A549 (cell line): ENCODE measurements at regions not wholly inside any gene's neighbourhood (a gene's known extent, or its start where the extent isn't known, plus 50 kb on each side); places are given as distances from the start of the nearest gene placed in this dataset.

Experiments used
- ATAC-seq, 2 experiments: fragments of 200-7000 bp in 1 of 2; fragments of >200 bp in 1 of 2; cut with Nextera tagmentation in 1 of 2; cut with Tn5 transposase in 1 of 2; 3 replicates each; pipeline versions ENCODE4 v1.8.0 to v1.9.1; 2018 to 2020; ENCODE audit warnings: mild to moderate bottlenecking in 1 of 2, moderate library complexity in 1 of 2
- CTCF ChIA-PET: fragments of 300-600 bp; sonication (Branson Sonifier 250); formaldehyde crosslinking; extraction: SDS; loops from one replicate; lab custom pipeline; 2021; ENCODE audit warnings: antibody characterized with exemption, inconsistent platforms; lab: Yijun Ruan, JAX
- POLR2A ChIA-PET: fragments of 350-600 bp; formaldehyde crosslinking; extraction: SDS; loops from one replicate; lab custom pipeline; 2021; ENCODE audit warnings: antibody characterized with exemption, inconsistent platforms; lab: Yijun Ruan, JAX
- DNase-seq, 2 experiments: peaks; one replicate each; pipeline versions ENCODE4 v3.0.0 to v3.0.0-alpha.2; 2011 to 2016; ENCODE audit warnings: low read depth in 1 of 2, low spot score in 1 of 2
- FAIRE-seq: peaks from 2 replicates; lab custom pipeline; 2011; peaks lifted over from hg19 to GRCh38; lab: Jason Lieb, UNC
- H3K27ac ChIP-seq, 2 experiments: fragments of >200 bp; sonication (Bioruptor Twin); formaldehyde crosslinking; 3 replicates each; pipeline ENCODE4 v1.5.1; 2016 to 2017
- H3K4me1 ChIP-seq: fragments of >200 bp; sonication (Bioruptor Twin); formaldehyde crosslinking; 3 replicates; pipeline ENCODE4 v1.6.1; 2016
- H3K4me2 ChIP-seq: fragments of >200 bp; sonication (Bioruptor Twin); formaldehyde crosslinking; 3 replicates; pipeline ENCODE4 v1.6.1; 2016
- H3K4me3 ChIP-seq: fragments of >200 bp; sonication (Bioruptor Twin); formaldehyde crosslinking; 3 replicates; pipeline ENCODE4 v1.5.1; 2016
- H3K9me3 ChIP-seq: fragments of >200 bp; sonication (Bioruptor Twin); formaldehyde crosslinking; 3 replicates; pipeline ENCODE4 v1.6.1; 2016
- CBX2 ChIP-seq: fragments of 200-600 bp; sonication (generic); IDR thresholded peaks from 2 replicates; pipeline ENCODE4 v1.6.1; 2016; ENCODE audit warnings: low read depth, mild to moderate bottlenecking, borderline replicate concordance
- CBX8 ChIP-seq: fragments of 200-600 bp; sonication (generic); IDR thresholded peaks from 2 replicates; pipeline ENCODE4 v1.6.1; 2016
- CHD2 ChIP-seq: fragments of 150-350 bp; IDR thresholded peaks from 2 replicates; pipeline ENCODE4 v1.6.1; 2014; ENCODE audit warnings: low read length; ENCODE audit not compliant: partially characterized antibody
- CHD4 ChIP-seq: fragments of 200-600 bp; sonication (generic); IDR thresholded peaks from 2 replicates; pipeline ENCODE4 v1.6.1; 2016; ENCODE audit warnings: antibody characterized with exemption, mild to moderate bottlenecking, borderline replicate concordance
- EP300 ChIP-seq, 2 experiments: fragments of >200 bp; sonication (Bioruptor Twin); formaldehyde crosslinking; IDR thresholded peaks; 2 replicates in 1 of 2; 3 replicates in 1 of 2; pipeline ENCODE4 v1.6.1; 2016 to 2017
- FOSL2 ChIP-seq, 2 experiments: fragments of 450-650 bp in 1 of 2; fragments of >200 bp in 1 of 2; sonication (Bioruptor Twin) in 1 of 2; formaldehyde crosslinking; IDR thresholded peaks; 2 replicates each; pipeline versions ENCODE4 v1.5.0 to v1.6.1; 2016 to 2020; ENCODE audit warnings: mild to moderate bottlenecking in 1 of 2, moderate library complexity in 1 of 2
- FOXS1 ChIP-seq: fragments of 250-450 bp; sonication (Bioruptor Pico); IDR thresholded peaks from 2 replicates; pipeline ENCODE4 v1.5.0; 2020; ENCODE audit warnings: mild to moderate bottlenecking, moderate library complexity
- GATA3 ChIP-seq: IDR thresholded peaks from 2 replicates; pipeline ENCODE4 v1.6.1; 2012; ENCODE audit warnings: borderline replicate concordance
- HMGXB4 ChIP-seq: fragments of 250-450 bp; sonication (Bioruptor Pico); IDR thresholded peaks from 2 replicates; pipeline ENCODE4 v1.5.0; 2021; ENCODE audit warnings: mild to moderate bottlenecking, moderate library complexity, borderline replicate concordance
- HOXA7 ChIP-seq: fragments of 250-450 bp; sonication (Bioruptor Pico); IDR thresholded peaks from 2 replicates; pipeline ENCODE4 v1.5.0; 2020; ENCODE audit warnings: mild to moderate bottlenecking, moderate library complexity
- HOXB13 ChIP-seq: fragments of 250-450 bp; sonication (Bioruptor Pico); IDR thresholded peaks from 2 replicates; pipeline ENCODE4 v1.5.0; 2020; ENCODE audit warnings: low read depth, mild to moderate bottlenecking, moderate library complexity
- KDM1A ChIP-seq: fragments of 200-600 bp; sonication (generic); IDR thresholded peaks from 2 replicates; pipeline ENCODE4 v1.6.1; 2016; ENCODE audit warnings: low read depth, mild to moderate bottlenecking
- MAZ ChIP-seq: fragments of 150-350 bp; IDR thresholded peaks from 2 replicates; pipeline ENCODE4 v1.6.1; 2014; ENCODE audit warnings: antibody characterized with exemption, low read depth, low read length, borderline replicate concordance
- NFE2L2 ChIP-seq: fragments of 150-350 bp; conservative IDR thresholded peaks from 2 replicates; pipeline ENCODE4 v1.6.1; 2014; ENCODE audit warnings: low read length
- PHF8 ChIP-seq: fragments of 200-600 bp; sonication (generic); IDR thresholded peaks from 2 replicates; pipeline ENCODE4 v1.6.1; 2016; ENCODE audit warnings: low read depth, mild to moderate bottlenecking, antibody characterized with exemption, moderate library complexity, borderline replicate concordance
- RAD21 ChIP-seq, 2 experiments: fragments of >200 bp in 1 of 2; sonication (Bioruptor Twin) in 1 of 2; formaldehyde crosslinking in 1 of 2; IDR thresholded peaks in 1 of 2; conservative IDR thresholded peaks in 1 of 2; 2 replicates in 1 of 2; 3 replicates in 1 of 2; pipeline ENCODE4 v1.6.1; 2012 to 2018; ENCODE audit warnings: inconsistent platforms in 1 of 2
- RCOR1 ChIP-seq: fragments of 150-350 bp; IDR thresholded peaks from 2 replicates; pipeline ENCODE4 v1.6.1; 2014; ENCODE audit warnings: antibody characterized with exemption, low read length, low read depth
- RFX5 ChIP-seq: fragments of 450-650 bp; IDR thresholded peaks from 2 replicates; pipeline ENCODE4 v1.7.1; 2014; ENCODE audit warnings: antibody characterized with exemption, mild to moderate bottlenecking, moderate library complexity
- ZC3H11A ChIP-seq: fragments of 450-650 bp; IDR thresholded peaks from 2 replicates; pipeline ENCODE4 v1.6.1; 2014; ENCODE audit warnings: antibody characterized with exemption, mild to moderate bottlenecking
- ZNF302 ChIP-seq: fragments of 250-450 bp; sonication (Bioruptor Pico); IDR thresholded peaks from 2 replicates; pipeline ENCODE4 v1.9.0; 2021; ENCODE audit warnings: inconsistent platforms, mild to moderate bottlenecking, moderate library complexity
- ZSCAN20 ChIP-seq: fragments of 250-450 bp; sonication (Bioruptor Pico); IDR thresholded peaks from 2 replicates; pipeline ENCODE4 v1.8.0; 2022; ENCODE audit warnings: mild to moderate bottlenecking, moderate library complexity
- WGBS: methylation state at CpG from one replicate; pipeline ENCODE4 v1.1.6; 2017; ENCODE audit errors: missing lambda C conversion rate; 5-methylcytosine and 5-hydroxymethylcytosine counted together
- TF ChIP-seq, protein P1 (sequence below): fragments of 150-350 bp; IDR thresholded peaks from 2 replicates; pipeline ENCODE4 v1.6.1; 2014; ENCODE audit warnings: low read depth, mild to moderate bottlenecking, low read length

DNA sequence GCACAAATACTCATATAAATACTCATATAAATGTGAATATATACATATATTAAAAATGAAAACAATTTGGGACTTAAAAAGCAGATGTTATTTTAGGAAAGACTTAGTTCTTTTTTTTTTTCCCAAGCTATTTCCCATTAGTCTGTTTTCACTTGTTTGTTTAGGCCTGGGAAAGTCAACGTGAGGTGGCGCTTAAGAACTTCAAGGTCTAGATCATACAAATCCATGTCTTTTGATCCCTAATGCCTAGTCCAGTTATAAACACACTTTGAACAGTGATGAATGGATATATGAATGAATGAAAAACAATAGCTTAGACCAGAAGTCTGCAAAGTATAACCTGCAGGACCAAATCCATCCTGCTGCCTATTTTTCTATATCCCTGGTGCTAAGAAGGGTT, 224.5 kb downstream of the CGGBP1 start:
- WGBS, result 38% methylated on average over 2 of the region's 2 CpGs
- no peak overlapping the region for H3K4me2 ChIP-seq
- ATAC-seq, result no peak
- FAIRE-seq, result no peak
- H3K4me1 ChIP-seq, result peaks cover 9% of the 10 kb centered on the region; the same call in 1 of the 3 replicates
- no peak overlapping the region for H3K4me3 ChIP-seq
- no peak overlapping the region for H3K27ac ChIP-seq
- ChIA-PET POLR2A (no interaction called here), CTCF (interaction anchor here (0.7 to 1.2 kb wide), 2 partner anchors 10 to 179 kb away, joined by 3 read pairs; no protein-coding TSS in a partner anchor)
- TF ChIP-seq RAD21 (conservative IDR thresholded peaks at IDR 0.05 in 1 of 2, IDR thresholded peaks at IDR 0.05 in 1 of 2) (no peak), ZSCAN20 (CRISPR knock-in tag) (no peak), HOXB13 (no peak), PHF8 (no peak), CHD4 (no peak), CHD2 (no peak), ZNF302 (no peak), KDM1A (no peak), ZC3H11A (no peak), RCOR1 (no peak), HOXA7 (CRISPR knock-in tag) (no peak)
- TF ChIP-seq, protein P1, sequence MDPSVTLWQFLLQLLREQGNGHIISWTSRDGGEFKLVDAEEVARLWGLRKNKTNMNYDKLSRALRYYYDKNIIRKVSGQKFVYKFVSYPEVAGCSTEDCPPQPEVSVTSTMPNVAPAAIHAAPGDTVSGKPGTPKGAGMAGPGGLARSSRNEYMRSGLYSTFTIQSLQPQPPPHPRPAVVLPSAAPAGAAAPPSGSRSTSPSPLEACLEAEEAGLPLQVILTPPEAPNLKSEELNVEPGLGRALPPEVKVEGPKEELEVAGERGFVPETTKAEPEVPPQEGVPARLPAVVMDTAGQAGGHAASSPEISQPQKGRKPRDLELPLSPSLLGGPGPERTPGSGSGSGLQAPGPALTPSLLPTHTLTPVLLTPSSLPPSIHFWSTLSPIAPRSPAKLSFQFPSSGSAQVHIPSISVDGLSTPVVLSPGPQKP, result no peak
- peaks cover 5% of the 10 kb centered on the region; the same call in 2 of the 3 replicates for H3K9me3 ChIP-seq
- peak in 1 of 2 experiments; percentile 37 for DNase-seq

DNA sequence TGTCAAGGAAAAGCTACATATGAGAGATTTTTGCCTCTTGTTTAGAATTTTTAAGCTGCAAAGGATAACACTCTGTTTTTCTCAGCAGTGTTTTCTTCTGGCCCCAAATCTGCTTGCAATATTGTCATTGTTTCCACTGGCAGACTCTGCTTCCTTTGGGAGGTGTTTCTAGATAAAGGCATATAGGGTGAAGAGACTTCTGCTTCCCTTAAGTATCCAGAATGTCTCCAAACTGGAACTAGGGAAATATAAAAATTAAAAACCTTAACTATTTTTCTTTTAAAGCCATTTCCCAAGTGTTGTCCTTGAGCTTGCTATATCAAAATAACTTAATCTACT, 225.8 kb downstream of the CGGBP1 start:
- ChIA-PET CTCF (interaction anchor here (1.2 to 1.5 kb wide), 2 partner anchors 8 to 18 kb away, joined by 3 to 4 read pairs; no protein-coding TSS in a partner anchor), POLR2A (no interaction called here)
- Histone ChIP-seq H3K27ac (peak overlapping the region; percentile 66 to 73), H3K4me2 (peak overlapping the region; percentile 61), H3K9me3 (no peaks in the 10 kb centered on the region), H3K4me1 (peaks cover 9% of the 10 kb centered on the region; the same call in 1 of the 3 replicates), H3K4me3 (no peak overlapping the region)
- TF ChIP-seq, protein P1, result no peak
- TF ChIP-seq EP300 (IDR thresholded peaks at IDR 0.05), result no peak
- no peak for TF ChIP-seq NFE2L2
- TF ChIP-seq HMGXB4, result no peak
- no peak for TF ChIP-seq MAZ
- TF ChIP-seq GATA3, result no peak
- no peak for TF ChIP-seq FOSL2 (IDR thresholded peaks at IDR 0.05)
- TF ChIP-seq FOSL2 (CRISPR knock-in tag; IDR thresholded peaks at IDR 0.05), result no peak
- no peak for TF ChIP-seq KDM1A
- no peak for TF ChIP-seq CBX2
- TF ChIP-seq RFX5, result no peak
- TF ChIP-seq CBX8, result no peak
- TF ChIP-seq FOXS1, result no peak
- FAIRE-seq, result no peak
- no peak for DNase-seq
- peak in 1 of 2 experiments; percentile 51; a peak in 3 of 6 replicates for ATAC-seq
